ENCODE measurements at regions not wholly inside any gene's neighbourhood (a gene's known extent, or its start where the extent isn't known, plus 50 kb on each side); places are given as distances from the start of the nearest gene placed in this dataset.

- CTCF ChIA-PET = no interaction called here
- POLR2A ChIA-PET (ENCODE audit: unreplicated experiment) = no interaction called here
- intact Hi-C loops (cut with micrococcal nuclease; ENCODE audit: unreplicated experiment) = no loop called here
- TF ChIP-seq CTCF (conservative IDR thresholded peaks at IDR 0.05) (no peak), EZH2 (IDR thresholded peaks at IDR 0.05; ENCODE audit: low read depth) (no peak)
- BruUV-seq (replicated peaks) = no TSS peak
- H3K9me3 ChIP-seq (ENCODE audit: insufficient read depth, low read depth) = no peaks in the 10 kb centered on the region
- H3K79me2 ChIP-seq (ENCODE audit: low read depth) = no peaks in the 10 kb centered on the region
- no peaks in the 10 kb centered on the region for H3K27me3 ChIP-seq (ENCODE audit: insufficient read depth, low read depth)
- H3K36me3 ChIP-seq (ENCODE audit: low read depth) = no peaks in the 10 kb centered on the region
- no peaks in the 10 kb centered on the region for H4K20me1 ChIP-seq (ENCODE audit: insufficient read depth)
- no peak overlapping the region for H3K27ac ChIP-seq
- no peak overlapping the region for H3K4me3 ChIP-seq
- H3K9me2 ChIP-seq (ENCODE audit: insufficient read depth) = peaks cover 3% of the 10 kb centered on the region; the same call in 1 of the 2 replicates
- H3K4me2 ChIP-seq = peak overlapping the region; percentile 13; the same call in 1 of the 2 replicates
- H2AFZ ChIP-seq = peak overlapping the region; percentile 65
- DNase-seq = no peak
- H3F3A ChIP-seq (ENCODE audit: insufficient read depth, low read depth) = no peaks in the 10 kb centered on the region; the same call in 1 of the 2 replicates
- H3K4me1 ChIP-seq (replicated peaks; ENCODE audit: insufficient read depth) = no peaks in the 10 kb centered on the region
These were observed 534.8 kb upstream of the CDH7 start for GRCh38 chr18:65215865-65216466.

- H3K4me3 ChIP-seq = no peak overlapping the region
- H2AFZ ChIP-seq = no peak overlapping the region
- intact Hi-C loops (cut with micrococcal nuclease; ENCODE audit: unreplicated experiment) = no loop called here
- DNase-seq = no peak
- H3K36me3 ChIP-seq (ENCODE audit: low read depth) = no peaks in the 10 kb centered on the region
- H3F3A ChIP-seq (ENCODE audit: insufficient read depth, low read depth) = no peaks in the 10 kb centered on the region; the same call in 1 of the 2 replicates
- no peaks in the 10 kb centered on the region for H4K20me1 ChIP-seq (ENCODE audit: insufficient read depth)
- no peaks in the 10 kb centered on the region for H3K27me3 ChIP-seq (ENCODE audit: insufficient read depth, low read depth)
- TF ChIP-seq CTCF (conservative IDR thresholded peaks at IDR 0.05) (no peak), EZH2 (IDR thresholded peaks at IDR 0.05; ENCODE audit: low read depth) (no peak)
- BruUV-seq (replicated peaks) = no TSS peak
- H3K9me3 ChIP-seq (ENCODE audit: insufficient read depth, low read depth) = no peaks in the 10 kb centered on the region
- no peaks in the 10 kb centered on the region for H3K4me1 ChIP-seq (replicated peaks; ENCODE audit: insufficient read depth)
- H3K4me2 ChIP-seq = no peak overlapping the region
- ChIA-PET POLR2A (ENCODE audit: unreplicated experiment) (no interaction called here), CTCF (no interaction called here)
- peaks cover 3% of the 10 kb centered on the region; the same call in 1 of the 2 replicates for H3K9me2 ChIP-seq (ENCODE audit: insufficient read depth)
- no peaks in the 10 kb centered on the region for H3K79me2 ChIP-seq (ENCODE audit: low read depth)
- H3K27ac ChIP-seq = no peak overlapping the region
These were observed 536.4 kb upstream of the CDH7 start for GRCh38 chr18:65214456-65214855.

- no peaks in the 10 kb centered on the region for H3K4me1 ChIP-seq (replicated peaks; ENCODE audit: insufficient read depth)
- H3K4me3 ChIP-seq = no peak overlapping the region
- TF ChIP-seq EZH2 (IDR thresholded peaks at IDR 0.05; ENCODE audit: low read depth) (no peak), CTCF (conservative IDR thresholded peaks at IDR 0.05) (no peak; the same call in 1 of the 2 replicates)
- no peak overlapping the region for H3K27ac ChIP-seq
- ChIA-PET CTCF (no interaction called here), POLR2A (ENCODE audit: unreplicated experiment) (no interaction called here)
- no peaks in the 10 kb centered on the region for H3K9me3 ChIP-seq (ENCODE audit: insufficient read depth, low read depth)
- no peaks in the 10 kb centered on the region for H3F3A ChIP-seq (ENCODE audit: insufficient read depth, low read depth)
- no peak overlapping the region for H3K4me2 ChIP-seq
- no peaks in the 10 kb centered on the region for H3K36me3 ChIP-seq (ENCODE audit: low read depth)
- DNase-seq = peak in 1 of 2 experiments; percentile 1
- H3K9me2 ChIP-seq (ENCODE audit: insufficient read depth) = peaks cover 5% of the 10 kb centered on the region; the same call in 1 of the 2 replicates
- BruUV-seq (replicated peaks) = no TSS peak
- H2AFZ ChIP-seq = peak overlapping the region; percentile 67; the same call in 1 of the 2 replicates
- no peaks in the 10 kb centered on the region for H3K79me2 ChIP-seq (ENCODE audit: low read depth)
- no peaks in the 10 kb centered on the region for H4K20me1 ChIP-seq (ENCODE audit: insufficient read depth)
- H3K27me3 ChIP-seq (ENCODE audit: insufficient read depth, low read depth) = no peaks in the 10 kb centered on the region
- intact Hi-C loops (cut with micrococcal nuclease; ENCODE audit: unreplicated experiment) = no loop called here
These were observed 544.1 kb upstream of the CDH7 start for GRCh38 chr18:65206551-65207260.

All from PC-9 (cell line).